Liver (tissue), 3 donors: ENCODE measurements at regions not wholly inside any gene's neighbourhood (a gene's known extent, or its start where the extent isn't known, plus 50 kb on each side); places are given as distances from the start of the nearest gene placed in this dataset.

Experiments
- EGR1 ChIP-seq, 2 donors: IDR thresholded peaks; 2 replicates each; pipeline ENCODE4 v1.6.1; 2016 to 2018; ENCODE audit warnings: antibody characterized with exemption in 2 of 2, low read depth in 2 of 2
- TF ChIP-seq, protein P1 (sequence below): fragments of 150-350 bp; IDR thresholded peaks from 2 replicates; pipeline ENCODE4 v1.5.1; 2017; ENCODE audit warnings: improper control_type of control experiment, low read depth, low read length; ENCODE audit not compliant: missing input control
- TF ChIP-seq, protein P2 (sequence below): IDR thresholded peaks from 2 replicates; pipeline ENCODE4 v1.6.1; 2016; ENCODE audit warnings: antibody characterized with exemption
- TF ChIP-seq, protein P3 (sequence below): IDR thresholded peaks from 2 replicates; pipeline ENCODE4 v1.6.1; 2016; ENCODE audit warnings: antibody characterized with exemption, mild to moderate bottlenecking
- donor health status: healthy.
- donor health status: healthy.

DNA sequence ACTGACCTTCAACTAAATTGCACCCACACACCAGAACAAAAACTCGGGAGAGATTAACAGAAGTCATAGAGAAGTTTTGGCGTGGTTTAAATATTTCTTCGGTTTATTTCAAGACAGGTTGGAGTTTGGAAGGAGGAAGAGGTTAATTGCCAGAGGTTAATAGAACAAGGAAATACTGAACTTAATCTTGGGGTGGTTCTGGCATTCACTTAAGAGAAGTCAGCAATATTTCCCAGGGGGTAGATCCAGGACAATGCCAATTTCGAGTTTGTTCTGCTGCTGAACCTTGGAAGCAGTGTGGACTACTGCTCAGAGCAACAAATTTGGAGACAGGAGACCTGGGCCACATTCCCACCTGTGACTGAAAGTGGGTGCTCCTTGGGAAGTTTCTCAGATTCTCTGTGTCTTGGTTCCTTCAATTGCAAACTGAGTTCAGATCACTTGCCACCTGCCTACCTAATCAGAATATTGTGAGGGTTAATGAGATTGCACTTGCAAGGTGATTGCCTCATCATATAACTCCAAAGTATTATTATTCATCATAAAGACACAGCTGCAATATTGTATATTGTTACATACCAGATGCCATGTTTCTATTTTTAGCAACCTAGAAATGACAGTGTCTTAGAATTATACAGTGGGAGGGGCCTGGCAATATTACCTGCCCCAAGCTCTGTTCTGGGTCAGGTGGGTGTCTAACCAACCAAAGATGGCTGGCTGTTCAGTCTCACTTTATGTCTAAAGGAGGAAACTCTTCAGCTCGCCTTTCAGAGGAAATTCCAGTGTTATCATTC lies 217.4 kb downstream of the CDCA7 start:
- TF ChIP-seq, protein P1, sequence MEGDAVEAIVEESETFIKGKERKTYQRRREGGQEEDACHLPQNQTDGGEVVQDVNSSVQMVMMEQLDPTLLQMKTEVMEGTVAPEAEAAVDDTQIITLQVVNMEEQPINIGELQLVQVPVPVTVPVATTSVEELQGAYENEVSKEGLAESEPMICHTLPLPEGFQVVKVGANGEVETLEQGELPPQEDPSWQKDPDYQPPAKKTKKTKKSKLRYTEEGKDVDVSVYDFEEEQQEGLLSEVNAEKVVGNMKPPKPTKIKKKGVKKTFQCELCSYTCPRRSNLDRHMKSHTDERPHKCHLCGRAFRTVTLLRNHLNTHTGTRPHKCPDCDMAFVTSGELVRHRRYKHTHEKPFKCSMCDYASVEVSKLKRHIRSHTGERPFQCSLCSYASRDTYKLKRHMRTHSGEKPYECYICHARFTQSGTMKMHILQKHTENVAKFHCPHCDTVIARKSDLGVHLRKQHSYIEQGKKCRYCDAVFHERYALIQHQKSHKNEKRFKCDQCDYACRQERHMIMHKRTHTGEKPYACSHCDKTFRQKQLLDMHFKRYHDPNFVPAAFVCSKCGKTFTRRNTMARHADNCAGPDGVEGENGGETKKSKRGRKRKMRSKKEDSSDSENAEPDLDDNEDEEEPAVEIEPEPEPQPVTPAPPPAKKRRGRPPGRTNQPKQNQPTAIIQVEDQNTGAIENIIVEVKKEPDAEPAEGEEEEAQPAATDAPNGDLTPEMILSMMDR = no peak
- TF ChIP-seq, protein P2, sequence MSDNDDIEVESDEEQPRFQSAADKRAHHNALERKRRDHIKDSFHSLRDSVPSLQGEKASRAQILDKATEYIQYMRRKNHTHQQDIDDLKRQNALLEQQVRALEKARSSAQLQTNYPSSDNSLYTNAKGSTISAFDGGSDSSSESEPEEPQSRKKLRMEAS = no peak
- TF ChIP-seq, protein P3, sequence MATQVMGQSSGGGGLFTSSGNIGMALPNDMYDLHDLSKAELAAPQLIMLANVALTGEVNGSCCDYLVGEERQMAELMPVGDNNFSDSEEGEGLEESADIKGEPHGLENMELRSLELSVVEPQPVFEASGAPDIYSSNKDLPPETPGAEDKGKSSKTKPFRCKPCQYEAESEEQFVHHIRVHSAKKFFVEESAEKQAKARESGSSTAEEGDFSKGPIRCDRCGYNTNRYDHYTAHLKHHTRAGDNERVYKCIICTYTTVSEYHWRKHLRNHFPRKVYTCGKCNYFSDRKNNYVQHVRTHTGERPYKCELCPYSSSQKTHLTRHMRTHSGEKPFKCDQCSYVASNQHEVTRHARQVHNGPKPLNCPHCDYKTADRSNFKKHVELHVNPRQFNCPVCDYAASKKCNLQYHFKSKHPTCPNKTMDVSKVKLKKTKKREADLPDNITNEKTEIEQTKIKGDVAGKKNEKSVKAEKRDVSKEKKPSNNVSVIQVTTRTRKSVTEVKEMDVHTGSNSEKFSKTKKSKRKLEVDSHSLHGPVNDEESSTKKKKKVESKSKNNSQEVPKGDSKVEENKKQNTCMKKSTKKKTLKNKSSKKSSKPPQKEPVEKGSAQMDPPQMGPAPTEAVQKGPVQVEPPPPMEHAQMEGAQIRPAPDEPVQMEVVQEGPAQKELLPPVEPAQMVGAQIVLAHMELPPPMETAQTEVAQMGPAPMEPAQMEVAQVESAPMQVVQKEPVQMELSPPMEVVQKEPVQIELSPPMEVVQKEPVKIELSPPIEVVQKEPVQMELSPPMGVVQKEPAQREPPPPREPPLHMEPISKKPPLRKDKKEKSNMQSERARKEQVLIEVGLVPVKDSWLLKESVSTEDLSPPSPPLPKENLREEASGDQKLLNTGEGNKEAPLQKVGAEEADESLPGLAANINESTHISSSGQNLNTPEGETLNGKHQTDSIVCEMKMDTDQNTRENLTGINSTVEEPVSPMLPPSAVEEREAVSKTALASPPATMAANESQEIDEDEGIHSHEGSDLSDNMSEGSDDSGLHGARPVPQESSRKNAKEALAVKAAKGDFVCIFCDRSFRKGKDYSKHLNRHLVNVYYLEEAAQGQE = no peak
- TF ChIP-seq EGR1 (IDR thresholded peaks at IDR 0.05; ENCODE audit: low read depth in 2 of 2) = no peak
